GM19025 (cell line): ENCODE measurements at regions not wholly inside any gene's neighbourhood (a gene's known extent, or its start where the extent isn't known, plus 50 kb on each side); places are given as distances from the start of the nearest gene placed in this dataset.
A peak's percentile ranks its signal among the peaks of the same experiment; 100 is the strongest.

Experiments used
- ATAC-seq: cut with Tn5 transposase; IDR thresholded peaks from one replicate; pipeline ENCODE4 v1.9.1; 2021; ENCODE audit warnings: mild to moderate bottlenecking, low read depth, moderate library complexity; ENCODE audit not compliant: unreplicated experiment

- peak; percentile 67 for ATAC-seq
Measured at GRCh38 chr11:32039149-32039548, 51.7 kb upstream of the RCN1 start.

GRCh38 chr11:32034680-32035079, 56.2 kb upstream of the RCN1 start:
- no peak for ATAC-seq

- ATAC-seq, result no peak
Measured at GRCh38 chr11:32034149-32034548, 56.7 kb upstream of the RCN1 start.

- ATAC-seq, result no peak
Measured at GRCh38 chr11:32033491-32033890, 57.4 kb upstream of the RCN1 start.

- no peak for ATAC-seq
Measured at GRCh38 chr11:32033067-32033466, 57.8 kb upstream of the RCN1 start.

- peak; percentile 49 for ATAC-seq
Measured at GRCh38 chr11:32032478-32032877, 58.4 kb upstream of the RCN1 start.

- ATAC-seq, result no peak
Measured at GRCh38 chr11:32032052-32032451, 58.8 kb upstream of the RCN1 start.

- no peak for ATAC-seq
Measured at GRCh38 chr11:32030875-32031503, 59.9 kb upstream of the RCN1 start.

- no peak for ATAC-seq
Measured at GRCh38 chr11:32029721-32030120, 61.2 kb upstream of the RCN1 start.

GRCh38 chr11:32028201-32028600, 62.7 kb upstream of the RCN1 start:
- no peak for ATAC-seq

- no peak for ATAC-seq
Measured at GRCh38 chr11:32026766-32027165, 64.1 kb upstream of the RCN1 start.

- no peak for ATAC-seq
Measured at GRCh38 chr11:32024948-32025347, 65.9 kb upstream of the RCN1 start.

GRCh38 chr11:32023370-32024305, 67.2 kb upstream of the RCN1 start:
- ATAC-seq, result no peak

- no peak for ATAC-seq
Measured at GRCh38 chr11:32018672-32019071, 72.2 kb upstream of the RCN1 start.

- no peak for ATAC-seq
Measured at GRCh38 chr11:32016111-32016510, 74.8 kb upstream of the RCN1 start.

GRCh38 chr11:32015427-32015826, 75.4 kb upstream of the RCN1 start:
- ATAC-seq, result no peak

- ATAC-seq, result no peak
Measured at GRCh38 chr11:32013603-32014002, 77.3 kb upstream of the RCN1 start.

- no peak for ATAC-seq
Measured at GRCh38 chr11:32012049-32012448, 78.8 kb upstream of the RCN1 start.

GRCh38 chr11:32008880-32009551, 81.9 kb upstream of the RCN1 start:
- no peak for ATAC-seq

GRCh38 chr11:32006799-32007388, 84.0 kb upstream of the RCN1 start:
- ATAC-seq, result peak; percentile 44
